HEK293 (cell line): ENCODE measurements at regions not wholly inside any gene's neighbourhood (a gene's known extent, or its start where the extent isn't known, plus 50 kb on each side); places are given as distances from the start of the nearest gene placed in this dataset.

ENCODE experiments used
- CTCF ChIA-PET: fragments of 350-600 bp; formaldehyde crosslinking; extraction: SDS; loops from one replicate; lab custom pipeline; 2021; ENCODE audit warnings: antibody characterized with exemption; lab: Yijun Ruan, JAX
- POLR2A ChIA-PET: fragments of 300-600 bp; formaldehyde crosslinking; extraction: SDS; loops from one replicate; lab custom pipeline; 2020; ENCODE audit warnings: antibody characterized with exemption, inconsistent platforms; lab: Yijun Ruan, JAX
- H3K27ac ChIP-seq: fragments of 200-500 bp; sonication (Bioruptor generic); 2 replicates; pipeline ENCODE4 v1.5.1; 2014; ENCODE audit warnings: low read depth, low read length, control low read depth, inconsistent platforms; ENCODE audit errors: extremely low read depth
- H3K36me3 ChIP-seq, 2 experiments: fragments of 200-500 bp in 1 of 2; sonication (Bioruptor generic) in 1 of 2; 1 replicate in 1 of 2; 2 replicates in 1 of 2; pipeline ENCODE4 v1.5.1; 2014 to 2017; ENCODE audit warnings: inconsistent platforms in 2 of 2, low read length in 2 of 2; ENCODE audit not compliant: control insufficient read depth in 2 of 2, insufficient read depth in 1 of 2
- H3K4me1 ChIP-seq: fragments of 200-500 bp; sonication (Bioruptor generic); 2 replicates; pipeline ENCODE4 v1.5.1; 2014; ENCODE audit warnings: mild to moderate bottlenecking, low read length, inconsistent platforms; ENCODE audit not compliant: control insufficient read depth, insufficient read depth
- H3K4me3 ChIP-seq: 2 replicates; pipeline ENCODE4 v1.5.1; 2011; ENCODE audit warnings: low read depth, mild to moderate bottlenecking, control low read depth, low read length, moderate library complexity
- H3K9me3 ChIP-seq: fragments of 200-500 bp; sonication (Bioruptor generic); 2 replicates; pipeline ENCODE4 v1.5.1; 2014; ENCODE audit warnings: low read depth, low read length, inconsistent platforms; ENCODE audit not compliant: control insufficient read depth, insufficient read depth
- GLIS2 ChIP-seq: fragments of 450-650 bp; formaldehyde crosslinking; IDR thresholded peaks from 2 replicates; pipeline ENCODE4 v1.5.1; 2016; ENCODE audit warnings: missing biosample characterization, missing genetic modification characterization
- KLF1 ChIP-seq: fragments of 450-650 bp; formaldehyde crosslinking; IDR thresholded peaks from 2 replicates; pipeline ENCODE4 v1.5.1; 2016; ENCODE audit warnings: missing biosample characterization, missing genetic modification characterization
- PRDM1 ChIP-seq: fragments of 450-650 bp; formaldehyde crosslinking; IDR thresholded peaks from 2 replicates; pipeline ENCODE4; 2016; ENCODE audit warnings: missing biosample characterization, missing genetic modification characterization
- TCF7L2 ChIP-seq: IDR thresholded peaks from 2 replicates; pipeline ENCODE4 v1.6.1; 2011; ENCODE audit warnings: low read depth, mild to moderate bottlenecking, inconsistent platforms, low read length, moderate library complexity, borderline replicate concordance
- ZBTB8A ChIP-seq: fragments of 450-650 bp; formaldehyde crosslinking; IDR thresholded peaks from 2 replicates; pipeline ENCODE4 v1.5.1; 2016; ENCODE audit warnings: missing biosample characterization, missing genetic modification characterization
- ZFP41 ChIP-seq: fragments of 450-650 bp; formaldehyde crosslinking; IDR thresholded peaks from 2 replicates; pipeline ENCODE4 v1.5.1; 2016; ENCODE audit warnings: missing biosample characterization, missing genetic modification characterization, borderline replicate concordance
- ZNF2 ChIP-seq: fragments of 450-650 bp; formaldehyde crosslinking; IDR thresholded peaks from 2 replicates; pipeline ENCODE4 v1.5.1; 2016; ENCODE audit warnings: missing biosample characterization, missing genetic modification characterization
- ZNF221 ChIP-seq: fragments of 450-650 bp; formaldehyde crosslinking; IDR thresholded peaks from 2 replicates; pipeline ENCODE4 v1.5.1; 2017; ENCODE audit warnings: missing biosample characterization, missing genetic modification characterization, borderline replicate concordance
- ZNF473 ChIP-seq: fragments of 450-650 bp; formaldehyde crosslinking; IDR thresholded peaks from 2 replicates; pipeline ENCODE4 v1.5.1; 2017; ENCODE audit warnings: missing biosample characterization, missing genetic modification characterization
- ZNF558 ChIP-seq: fragments of 450-650 bp; formaldehyde crosslinking; IDR thresholded peaks from 2 replicates; pipeline ENCODE4 v1.5.1; 2016; ENCODE audit warnings: missing biosample characterization, missing genetic modification characterization
- ZNF670 ChIP-seq: fragments of 450-650 bp; formaldehyde crosslinking; IDR thresholded peaks from 2 replicates; pipeline ENCODE4 v1.5.1; 2016; ENCODE audit warnings: missing biosample characterization, missing genetic modification characterization, low read depth
- ZSCAN23 ChIP-seq: fragments of 450-650 bp; formaldehyde crosslinking; IDR thresholded peaks from 2 replicates; pipeline ENCODE4 v1.5.1; 2016; ENCODE audit warnings: missing biosample characterization, missing genetic modification characterization
- TF ChIP-seq, protein P1 (sequence below): fragments of 450-650 bp; formaldehyde crosslinking; IDR thresholded peaks from 2 replicates; pipeline ENCODE4 v1.5.1; 2016; ENCODE audit warnings: missing biosample characterization, missing genetic modification characterization, low read depth
- TF ChIP-seq, protein P2 (sequence below): fragments of 450-650 bp; formaldehyde crosslinking; IDR thresholded peaks from 2 replicates; pipeline ENCODE4 v1.5.1; 2016; ENCODE audit warnings: missing biosample characterization, missing genetic modification characterization
- TF ChIP-seq, protein P3 (sequence below): fragments of 450-650 bp; formaldehyde crosslinking; IDR thresholded peaks from 2 replicates; pipeline ENCODE4 v1.5.1; 2016; ENCODE audit warnings: missing biosample characterization, missing genetic modification characterization, low read depth
- TF ChIP-seq, protein P4 (sequence below): fragments of 450-650 bp; formaldehyde crosslinking; IDR thresholded peaks from 2 replicates; pipeline ENCODE4 v1.5.1; 2016; ENCODE audit warnings: missing biosample characterization, missing genetic modification characterization
- TF ChIP-seq, protein P5 (sequence below): fragments of 450-650 bp; formaldehyde crosslinking; IDR thresholded peaks from 2 replicates; pipeline ENCODE4 v1.5.1; 2016; ENCODE audit warnings: missing biosample characterization, missing genetic modification characterization
- TF ChIP-seq, protein P6 (sequence below): fragments of 450-650 bp; formaldehyde crosslinking; IDR thresholded peaks from 2 replicates; pipeline ENCODE4 v1.5.1; 2017; ENCODE audit warnings: missing biosample characterization, missing genetic modification characterization
- TF ChIP-seq, protein P7 (sequence below): fragments of 450-650 bp; formaldehyde crosslinking; IDR thresholded peaks from 2 replicates; pipeline ENCODE4 v1.5.1; 2017; ENCODE audit warnings: missing biosample characterization, missing genetic modification characterization

DNA sequence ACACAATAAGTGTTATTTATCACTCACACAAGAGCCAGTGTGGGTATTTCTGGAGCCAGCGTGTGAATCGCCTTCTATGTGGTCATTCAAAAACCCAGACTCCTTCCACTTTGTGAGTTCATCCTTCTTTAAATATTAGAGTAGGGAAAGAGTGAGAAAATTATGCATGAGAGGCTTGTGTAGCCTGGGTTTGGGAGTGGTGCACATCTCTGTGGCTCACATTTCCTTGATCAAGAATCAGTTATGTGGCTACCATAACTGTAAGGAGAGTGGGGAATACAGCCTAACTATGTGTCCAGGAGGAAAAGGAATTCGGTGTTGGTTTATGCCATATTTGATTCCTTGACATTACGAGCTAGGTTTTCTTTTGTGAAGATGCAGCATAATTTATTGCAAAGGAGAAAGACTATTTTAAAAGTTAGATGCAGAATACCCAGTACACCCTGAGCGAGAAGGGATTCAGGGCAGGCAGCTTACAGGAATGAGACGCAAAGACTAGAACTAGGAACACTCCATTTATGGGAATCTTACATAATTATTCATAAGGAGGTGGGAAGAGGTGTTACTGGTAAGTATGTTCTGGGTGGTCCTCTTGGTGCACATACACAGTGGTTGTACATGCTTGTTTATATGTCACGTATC is 638.5 kb downstream of the COL12A1 start (continued):
- TF ChIP-seq, protein P1, sequence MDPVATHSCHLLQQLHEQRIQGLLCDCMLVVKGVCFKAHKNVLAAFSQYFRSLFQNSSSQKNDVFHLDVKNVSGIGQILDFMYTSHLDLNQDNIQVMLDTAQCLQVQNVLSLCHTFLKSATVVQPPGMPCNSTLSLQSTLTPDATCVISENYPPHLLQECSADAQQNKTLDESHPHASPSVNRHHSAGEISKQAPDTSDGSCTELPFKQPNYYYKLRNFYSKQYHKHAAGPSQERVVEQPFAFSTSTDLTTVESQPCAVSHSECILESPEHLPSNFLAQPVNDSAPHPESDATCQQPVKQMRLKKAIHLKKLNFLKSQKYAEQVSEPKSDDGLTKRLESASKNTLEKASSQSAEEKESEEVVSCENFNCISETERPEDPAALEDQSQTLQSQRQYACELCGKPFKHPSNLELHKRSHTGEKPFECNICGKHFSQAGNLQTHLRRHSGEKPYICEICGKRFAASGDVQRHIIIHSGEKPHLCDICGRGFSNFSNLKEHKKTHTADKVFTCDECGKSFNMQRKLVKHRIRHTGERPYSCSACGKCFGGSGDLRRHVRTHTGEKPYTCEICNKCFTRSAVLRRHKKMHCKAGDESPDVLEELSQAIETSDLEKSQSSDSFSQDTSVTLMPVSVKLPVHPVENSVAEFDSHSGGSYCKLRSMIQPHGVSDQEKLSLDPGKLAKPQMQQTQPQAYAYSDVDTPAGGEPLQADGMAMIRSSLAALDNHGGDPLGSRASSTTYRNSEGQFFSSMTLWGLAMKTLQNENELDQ (tag by site-specific recombination), result no peak
- TF ChIP-seq, protein P2, sequence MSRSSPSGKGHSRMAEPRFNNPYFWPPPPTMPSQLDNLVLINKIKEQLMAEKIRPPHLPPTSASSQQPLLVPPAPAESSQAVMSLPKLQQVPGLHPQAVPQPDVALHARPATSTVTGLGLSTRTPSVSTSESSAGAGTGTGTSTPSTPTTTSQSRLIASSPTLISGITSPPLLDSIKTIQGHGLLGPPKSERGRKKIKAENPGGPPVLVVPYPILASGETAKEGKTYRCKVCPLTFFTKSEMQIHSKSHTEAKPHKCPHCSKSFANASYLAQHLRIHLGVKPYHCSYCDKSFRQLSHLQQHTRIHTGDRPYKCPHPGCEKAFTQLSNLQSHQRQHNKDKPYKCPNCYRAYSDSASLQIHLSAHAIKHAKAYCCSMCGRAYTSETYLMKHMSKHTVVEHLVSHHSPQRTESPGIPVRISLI (tag by site-specific recombination), result no peak
- TF ChIP-seq, protein P3, sequence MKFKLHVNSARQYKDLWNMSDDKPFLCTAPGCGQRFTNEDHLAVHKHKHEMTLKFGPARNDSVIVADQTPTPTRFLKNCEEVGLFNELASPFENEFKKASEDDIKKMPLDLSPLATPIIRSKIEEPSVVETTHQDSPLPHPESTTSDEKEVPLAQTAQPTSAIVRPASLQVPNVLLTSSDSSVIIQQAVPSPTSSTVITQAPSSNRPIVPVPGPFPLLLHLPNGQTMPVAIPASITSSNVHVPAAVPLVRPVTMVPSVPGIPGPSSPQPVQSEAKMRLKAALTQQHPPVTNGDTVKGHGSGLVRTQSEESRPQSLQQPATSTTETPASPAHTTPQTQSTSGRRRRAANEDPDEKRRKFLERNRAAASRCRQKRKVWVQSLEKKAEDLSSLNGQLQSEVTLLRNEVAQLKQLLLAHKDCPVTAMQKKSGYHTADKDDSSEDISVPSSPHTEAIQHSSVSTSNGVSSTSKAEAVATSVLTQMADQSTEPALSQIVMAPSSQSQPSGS (tag by site-specific recombination), result no peak
- TF ChIP-seq GLIS2, result no peak

DNA sequence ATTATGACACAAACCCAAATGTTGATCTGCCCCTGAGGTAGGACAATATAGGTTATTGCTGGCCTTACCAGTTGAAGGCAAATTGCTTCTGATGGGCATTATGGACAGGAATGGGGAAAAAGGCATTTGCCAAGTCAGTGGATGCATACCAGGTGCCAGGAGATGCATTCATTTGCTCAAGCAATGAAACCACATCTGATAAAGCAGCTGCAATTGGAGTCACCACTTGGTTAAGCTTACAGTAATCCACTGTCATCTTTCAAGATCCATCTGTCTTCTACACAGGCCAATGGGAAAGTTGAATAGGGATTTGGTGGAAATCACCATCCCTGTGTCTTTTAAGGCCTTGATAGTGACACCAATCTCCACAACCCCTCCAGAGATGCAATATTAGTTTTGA is 648.6 kb downstream of the COL12A1 start:
- Histone ChIP-seq H3K36me3 (no peaks in the 10 kb centered on the region), H3K4me3 (no peak overlapping the region), H3K4me1 (no peaks in the 10 kb centered on the region), H3K27ac (no peak overlapping the region), H3K9me3 (no peaks in the 10 kb centered on the region)
- TF ChIP-seq, protein P4, sequence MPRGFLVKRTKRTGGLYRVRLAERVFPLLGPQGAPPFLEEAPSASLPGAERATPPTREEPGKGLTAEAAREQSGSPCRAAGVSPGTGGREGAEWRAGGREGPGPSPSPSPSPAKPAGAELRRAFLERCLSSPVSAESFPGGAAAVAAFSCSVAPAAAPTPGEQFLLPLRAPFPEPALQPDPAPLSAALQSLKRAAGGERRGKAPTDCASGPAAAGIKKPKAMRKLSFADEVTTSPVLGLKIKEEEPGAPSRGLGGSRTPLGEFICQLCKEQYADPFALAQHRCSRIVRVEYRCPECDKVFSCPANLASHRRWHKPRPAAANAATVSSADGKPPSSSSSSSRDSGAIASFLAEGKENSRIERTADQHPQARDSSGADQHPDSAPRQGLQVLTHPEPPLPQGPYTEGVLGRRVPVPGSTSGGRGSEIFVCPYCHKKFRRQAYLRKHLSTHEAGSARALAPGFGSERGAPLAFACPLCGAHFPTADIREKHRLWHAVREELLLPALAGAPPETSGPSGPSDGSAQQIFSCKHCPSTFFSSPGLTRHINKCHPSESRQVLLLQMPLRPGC (tag by site-specific recombination), result no peak
- TF ChIP-seq ZNF558 (tag by site-specific recombination) (no peak), ZNF221 (no peak), PRDM1 (tag by site-specific recombination) (no peak), ZSCAN23 (tag by site-specific recombination) (no peak), ZNF670 (tag by site-specific recombination) (no peak), TCF7L2 (no peak), ZBTB8A (tag by site-specific recombination) (no peak), ZNF2 (tag by site-specific recombination) (no peak), ZNF473 (tag by site-specific recombination) (no peak), ZFP41 (no peak), KLF1 (tag by site-specific recombination) (no peak)
- TF ChIP-seq, protein P5, sequence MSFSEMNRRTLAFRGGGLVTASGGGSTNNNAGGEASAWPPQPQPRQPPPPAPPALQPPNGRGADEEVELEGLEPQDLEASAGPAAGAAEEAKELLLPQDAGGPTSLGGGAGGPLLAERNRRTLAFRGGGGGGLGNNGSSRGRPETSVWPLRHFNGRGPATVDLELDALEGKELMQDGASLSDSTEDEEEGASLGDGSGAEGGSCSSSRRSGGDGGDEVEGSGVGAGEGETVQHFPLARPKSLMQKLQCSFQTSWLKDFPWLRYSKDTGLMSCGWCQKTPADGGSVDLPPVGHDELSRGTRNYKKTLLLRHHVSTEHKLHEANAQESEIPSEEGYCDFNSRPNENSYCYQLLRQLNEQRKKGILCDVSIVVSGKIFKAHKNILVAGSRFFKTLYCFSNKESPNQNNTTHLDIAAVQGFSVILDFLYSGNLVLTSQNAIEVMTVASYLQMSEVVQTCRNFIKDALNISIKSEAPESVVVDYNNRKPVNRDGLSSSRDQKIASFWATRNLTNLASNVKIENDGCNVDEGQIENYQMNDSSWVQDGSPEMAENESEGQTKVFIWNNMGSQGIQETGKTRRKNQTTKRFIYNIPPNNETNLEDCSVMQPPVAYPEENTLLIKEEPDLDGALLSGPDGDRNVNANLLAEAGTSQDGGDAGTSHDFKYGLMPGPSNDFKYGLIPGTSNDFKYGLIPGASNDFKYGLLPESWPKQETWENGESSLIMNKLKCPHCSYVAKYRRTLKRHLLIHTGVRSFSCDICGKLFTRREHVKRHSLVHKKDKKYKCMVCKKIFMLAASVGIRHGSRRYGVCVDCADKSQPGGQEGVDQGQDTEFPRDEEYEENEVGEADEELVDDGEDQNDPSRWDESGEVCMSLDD (tag by site-specific recombination), result no peak
- TF ChIP-seq, protein P6, sequence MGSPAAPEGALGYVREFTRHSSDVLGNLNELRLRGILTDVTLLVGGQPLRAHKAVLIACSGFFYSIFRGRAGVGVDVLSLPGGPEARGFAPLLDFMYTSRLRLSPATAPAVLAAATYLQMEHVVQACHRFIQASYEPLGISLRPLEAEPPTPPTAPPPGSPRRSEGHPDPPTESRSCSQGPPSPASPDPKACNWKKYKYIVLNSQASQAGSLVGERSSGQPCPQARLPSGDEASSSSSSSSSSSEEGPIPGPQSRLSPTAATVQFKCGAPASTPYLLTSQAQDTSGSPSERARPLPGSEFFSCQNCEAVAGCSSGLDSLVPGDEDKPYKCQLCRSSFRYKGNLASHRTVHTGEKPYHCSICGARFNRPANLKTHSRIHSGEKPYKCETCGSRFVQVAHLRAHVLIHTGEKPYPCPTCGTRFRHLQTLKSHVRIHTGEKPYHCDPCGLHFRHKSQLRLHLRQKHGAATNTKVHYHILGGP (tag by site-specific recombination), result no peak
- TF ChIP-seq, protein P7, sequence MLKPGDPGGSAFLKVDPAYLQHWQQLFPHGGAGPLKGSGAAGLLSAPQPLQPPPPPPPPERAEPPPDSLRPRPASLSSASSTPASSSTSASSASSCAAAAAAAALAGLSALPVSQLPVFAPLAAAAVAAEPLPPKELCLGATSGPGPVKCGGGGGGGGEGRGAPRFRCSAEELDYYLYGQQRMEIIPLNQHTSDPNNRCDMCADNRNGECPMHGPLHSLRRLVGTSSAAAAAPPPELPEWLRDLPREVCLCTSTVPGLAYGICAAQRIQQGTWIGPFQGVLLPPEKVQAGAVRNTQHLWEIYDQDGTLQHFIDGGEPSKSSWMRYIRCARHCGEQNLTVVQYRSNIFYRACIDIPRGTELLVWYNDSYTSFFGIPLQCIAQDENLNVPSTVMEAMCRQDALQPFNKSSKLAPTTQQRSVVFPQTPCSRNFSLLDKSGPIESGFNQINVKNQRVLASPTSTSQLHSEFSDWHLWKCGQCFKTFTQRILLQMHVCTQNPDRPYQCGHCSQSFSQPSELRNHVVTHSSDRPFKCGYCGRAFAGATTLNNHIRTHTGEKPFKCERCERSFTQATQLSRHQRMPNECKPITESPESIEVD (tag by site-specific recombination), result no peak
- ChIA-PET CTCF (no interaction called here), POLR2A (no interaction called here)
